ENCODE measurements at regions not wholly inside any gene's neighbourhood (a gene's known extent, or its start where the extent isn't known, plus 50 kb on each side); places are given as distances from the start of the nearest gene placed in this dataset.

DNA sequence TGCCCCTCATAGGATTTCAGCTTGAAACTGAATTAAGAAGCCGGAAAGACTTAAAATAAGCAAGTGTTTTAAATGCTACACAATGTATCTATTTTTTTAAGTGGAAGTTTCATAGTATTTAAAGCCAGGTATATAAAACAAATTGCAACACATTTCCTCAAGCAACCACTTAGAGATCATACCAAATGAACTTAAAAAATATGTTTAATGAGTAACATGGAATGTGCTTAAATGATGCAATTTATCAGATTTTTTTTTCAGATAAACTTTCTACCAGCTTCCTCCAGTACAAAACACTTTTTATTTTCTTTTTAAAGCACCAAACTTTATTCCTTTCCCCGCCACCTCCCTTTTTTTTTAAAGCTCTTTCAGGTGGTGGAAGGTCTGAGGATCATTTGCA lies 534.3 kb downstream of the BMP2 start:
- ChIA-PET POLR2A (no interaction called here), CTCF (no interaction called here)
- Histone ChIP-seq H3K27ac (ENCODE audit: low read length) (no peak overlapping the region), H3K36me3 (ENCODE audit: control insufficient read depth, insufficient read depth, low read length) (no peaks in the 10 kb centered on the region), H3K27me3 (ENCODE audit: control insufficient read depth, insufficient read depth, low read length) (no peaks in the 10 kb centered on the region), H3K4me3 (ENCODE audit: low read depth in 2 of 2, low read length in 2 of 2) (no peak overlapping the region), H3K4me1 (ENCODE audit: control insufficient read depth, insufficient read depth, low read length) (no peaks in the 10 kb centered on the region), H3K9me3 (ENCODE audit: control insufficient read depth, insufficient read depth, low read depth, low read length) (no peaks in the 10 kb centered on the region)
- no peak for DNase-seq (ENCODE audit: low read depth, low spot score)
- TF ChIP-seq SIN3A (IDR thresholded peaks at IDR 0.05; ENCODE audit: borderline replicate concordance, insufficient read depth, low read depth, low read length) (no peak), TCF7L2 (IDR thresholded peaks at IDR 0.05; ENCODE audit: low read depth, low read length) (no peak), POLR2AphosphoS5 (IDR thresholded peaks at IDR 0.05; ENCODE audit: low read depth, low read length) (no peak)
- TF ChIP-seq, protein P1, sequence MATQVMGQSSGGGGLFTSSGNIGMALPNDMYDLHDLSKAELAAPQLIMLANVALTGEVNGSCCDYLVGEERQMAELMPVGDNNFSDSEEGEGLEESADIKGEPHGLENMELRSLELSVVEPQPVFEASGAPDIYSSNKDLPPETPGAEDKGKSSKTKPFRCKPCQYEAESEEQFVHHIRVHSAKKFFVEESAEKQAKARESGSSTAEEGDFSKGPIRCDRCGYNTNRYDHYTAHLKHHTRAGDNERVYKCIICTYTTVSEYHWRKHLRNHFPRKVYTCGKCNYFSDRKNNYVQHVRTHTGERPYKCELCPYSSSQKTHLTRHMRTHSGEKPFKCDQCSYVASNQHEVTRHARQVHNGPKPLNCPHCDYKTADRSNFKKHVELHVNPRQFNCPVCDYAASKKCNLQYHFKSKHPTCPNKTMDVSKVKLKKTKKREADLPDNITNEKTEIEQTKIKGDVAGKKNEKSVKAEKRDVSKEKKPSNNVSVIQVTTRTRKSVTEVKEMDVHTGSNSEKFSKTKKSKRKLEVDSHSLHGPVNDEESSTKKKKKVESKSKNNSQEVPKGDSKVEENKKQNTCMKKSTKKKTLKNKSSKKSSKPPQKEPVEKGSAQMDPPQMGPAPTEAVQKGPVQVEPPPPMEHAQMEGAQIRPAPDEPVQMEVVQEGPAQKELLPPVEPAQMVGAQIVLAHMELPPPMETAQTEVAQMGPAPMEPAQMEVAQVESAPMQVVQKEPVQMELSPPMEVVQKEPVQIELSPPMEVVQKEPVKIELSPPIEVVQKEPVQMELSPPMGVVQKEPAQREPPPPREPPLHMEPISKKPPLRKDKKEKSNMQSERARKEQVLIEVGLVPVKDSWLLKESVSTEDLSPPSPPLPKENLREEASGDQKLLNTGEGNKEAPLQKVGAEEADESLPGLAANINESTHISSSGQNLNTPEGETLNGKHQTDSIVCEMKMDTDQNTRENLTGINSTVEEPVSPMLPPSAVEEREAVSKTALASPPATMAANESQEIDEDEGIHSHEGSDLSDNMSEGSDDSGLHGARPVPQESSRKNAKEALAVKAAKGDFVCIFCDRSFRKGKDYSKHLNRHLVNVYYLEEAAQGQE (IDR thresholded peaks at IDR 0.05; ENCODE audit: insufficient read depth in 1 of 2, low read depth in 2 of 2, low read length in 1 of 2), result no peak
- TF ChIP-seq, protein P2, sequence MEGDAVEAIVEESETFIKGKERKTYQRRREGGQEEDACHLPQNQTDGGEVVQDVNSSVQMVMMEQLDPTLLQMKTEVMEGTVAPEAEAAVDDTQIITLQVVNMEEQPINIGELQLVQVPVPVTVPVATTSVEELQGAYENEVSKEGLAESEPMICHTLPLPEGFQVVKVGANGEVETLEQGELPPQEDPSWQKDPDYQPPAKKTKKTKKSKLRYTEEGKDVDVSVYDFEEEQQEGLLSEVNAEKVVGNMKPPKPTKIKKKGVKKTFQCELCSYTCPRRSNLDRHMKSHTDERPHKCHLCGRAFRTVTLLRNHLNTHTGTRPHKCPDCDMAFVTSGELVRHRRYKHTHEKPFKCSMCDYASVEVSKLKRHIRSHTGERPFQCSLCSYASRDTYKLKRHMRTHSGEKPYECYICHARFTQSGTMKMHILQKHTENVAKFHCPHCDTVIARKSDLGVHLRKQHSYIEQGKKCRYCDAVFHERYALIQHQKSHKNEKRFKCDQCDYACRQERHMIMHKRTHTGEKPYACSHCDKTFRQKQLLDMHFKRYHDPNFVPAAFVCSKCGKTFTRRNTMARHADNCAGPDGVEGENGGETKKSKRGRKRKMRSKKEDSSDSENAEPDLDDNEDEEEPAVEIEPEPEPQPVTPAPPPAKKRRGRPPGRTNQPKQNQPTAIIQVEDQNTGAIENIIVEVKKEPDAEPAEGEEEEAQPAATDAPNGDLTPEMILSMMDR (IDR thresholded peaks at IDR 0.05), result no peak
- ATAC-seq, result no peak
- no TSS peak for BruUV-seq (replicated peaks)
- intact Hi-C loops (cut with micrococcal nuclease; ENCODE audit: unreplicated experiment), result no loop called here
- in situ Hi-C loops (cut with HindIII; ENCODE audit: low pct_unique_long_range_greater_than_20kb, low sequenced_read_pairs), result no loop called here

DNA sequence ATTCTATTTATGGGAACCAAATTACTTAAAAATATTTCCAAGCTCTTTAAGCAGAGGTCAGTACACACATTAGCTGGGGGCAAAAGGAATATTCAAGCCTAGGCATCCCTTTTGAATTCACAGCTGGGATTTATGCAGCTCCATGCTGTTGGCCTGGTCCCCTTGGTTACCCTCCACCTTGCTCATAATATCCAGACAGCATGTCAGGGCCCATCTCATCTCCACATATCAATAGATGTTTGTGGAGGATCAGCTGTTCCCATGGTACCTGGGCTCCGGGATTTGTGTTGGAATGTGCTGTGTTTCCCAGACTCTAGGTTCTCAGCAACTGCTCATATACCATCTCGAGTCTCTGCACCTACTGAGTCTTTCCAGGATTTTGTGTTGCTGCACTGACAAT lies 534.8 kb downstream of the BMP2 start:
- ChIA-PET CTCF (no interaction called here), POLR2A (no interaction called here)
- DNase-seq (ENCODE audit: low read depth, low spot score) (no peak), ATAC-seq (no peak)
- no TSS peak for BruUV-seq (replicated peaks)
- Histone ChIP-seq H3K27ac (ENCODE audit: low read length) (no peak overlapping the region), H3K27me3 (ENCODE audit: control insufficient read depth, insufficient read depth, low read length) (no peaks in the 10 kb centered on the region), H3K9me3 (ENCODE audit: control insufficient read depth, insufficient read depth, low read depth, low read length) (no peaks in the 10 kb centered on the region), H3K36me3 (ENCODE audit: control insufficient read depth, insufficient read depth, low read length) (no peaks in the 10 kb centered on the region), H3K4me1 (ENCODE audit: control insufficient read depth, insufficient read depth, low read length) (no peaks in the 10 kb centered on the region), H3K4me3 (ENCODE audit: low read depth in 2 of 2, low read length in 2 of 2) (no peak overlapping the region)
- intact Hi-C loops (cut with micrococcal nuclease; ENCODE audit: unreplicated experiment) (no loop called here), in situ Hi-C loops (cut with HindIII; ENCODE audit: low pct_unique_long_range_greater_than_20kb, low sequenced_read_pairs) (no loop called here)
- TF ChIP-seq SIN3A (IDR thresholded peaks at IDR 0.05; ENCODE audit: borderline replicate concordance, insufficient read depth, low read depth, low read length), result no peak
- TF ChIP-seq, protein P1 (IDR thresholded peaks at IDR 0.05; ENCODE audit: insufficient read depth in 1 of 2, low read depth in 2 of 2, low read length in 1 of 2), result no peak
- TF ChIP-seq, protein P2 (IDR thresholded peaks at IDR 0.05), result no peak
- TF ChIP-seq POLR2AphosphoS5 (IDR thresholded peaks at IDR 0.05; ENCODE audit: low read depth, low read length), result no peak
- no peak for TF ChIP-seq TCF7L2 (IDR thresholded peaks at IDR 0.05; ENCODE audit: low read depth, low read length)

Measured in Panc1 (cell line).